Kidney epithelial cell (primary cell): ENCODE measurements at regions not wholly inside any gene's neighbourhood (a gene's known extent, or its start where the extent isn't known, plus 50 kb on each side); places are given as distances from the start of the nearest gene placed in this dataset.

Experiments used
- DNase-seq: peaks from one replicate; pipeline ENCODE4 v3.0.0-alpha.2; 2010; ENCODE audit warnings: low read depth
- H3K27me3 ChIP-seq: 2 replicates; pipeline ENCODE4 v1.6.0; 2011; ENCODE audit warnings: low read length; ENCODE audit not compliant: control insufficient read depth, insufficient read depth
- H3K36me3 ChIP-seq: 2 replicates; pipeline ENCODE4 v1.5.1; 2011; ENCODE audit warnings: low read length; ENCODE audit not compliant: control insufficient read depth, insufficient read depth
- H3K4me3 ChIP-seq: 2 replicates; pipeline ENCODE4 v1.5.1; 2011; ENCODE audit warnings: low read depth, mild to moderate bottlenecking, control low read depth, low read length
- CTCF ChIP-seq: IDR thresholded peaks from 2 replicates; pipeline ENCODE4 v1.5.1; 2011; ENCODE audit warnings: mild to moderate bottlenecking, moderate library complexity, low read length, control low read depth, inconsistent platforms; ENCODE audit not compliant: insufficient read depth, poor library complexity, severe bottlenecking

GRCh38 chr4:189815404-189816192 lies 125.1 kb upstream of the FRG1 start:
- DNase-seq: no peak
- H3K36me3 ChIP-seq: no peaks in the 10 kb centered on the region
- TF ChIP-seq CTCF: no peak

GRCh38 chr4:189822326-189822725 lies 118.3 kb upstream of the FRG1 start:
- DNase-seq: no peak
- Histone ChIP-seq H3K4me3 (no peak overlapping the region), H3K36me3 (no peaks in the 10 kb centered on the region), H3K27me3 (no peaks in the 10 kb centered on the region)
- no peak for TF ChIP-seq CTCF

More at GRCh38 chr4:189815404-189816192, 125.1 kb upstream of the FRG1 start:
- Histone ChIP-seq H3K27me3 (no peaks in the 10 kb centered on the region), H3K4me3 (no peak overlapping the region)

GRCh38 chr4:189823591-189823990 lies 117.1 kb upstream of the FRG1 start:
- TF ChIP-seq CTCF: no peak
- DNase-seq: no peak
- Histone ChIP-seq H3K27me3 (no peaks in the 10 kb centered on the region), H3K36me3 (no peaks in the 10 kb centered on the region), H3K4me3 (no peak overlapping the region)

- H3K27me3 ChIP-seq: no peaks in the 10 kb centered on the region
- DNase-seq: no peak
- no peak overlapping the region for H3K4me3 ChIP-seq
- TF ChIP-seq CTCF: no peak
- H3K36me3 ChIP-seq: no peaks in the 10 kb centered on the region
Measured at GRCh38 chr4:189825466-189825865, 115.2 kb upstream of the FRG1 start.

GRCh38 chr4:189826657-189827056 lies 114.0 kb upstream of the FRG1 start:
- no peak overlapping the region for H3K4me3 ChIP-seq
- TF ChIP-seq CTCF: no peak
- H3K27me3 ChIP-seq: no peaks in the 10 kb centered on the region
- DNase-seq: no peak
- no peaks in the 10 kb centered on the region for H3K36me3 ChIP-seq
